A673 (cell line): ENCODE measurements at regions not wholly inside any gene's neighbourhood (a gene's known extent, or its start where the extent isn't known, plus 50 kb on each side); places are given as distances from the start of the nearest gene placed in this dataset.

Experiments
- BruUV-seq: library from RNA; stranded (reverse); fragments of 400-500 nt; replicated peaks from 2 replicates; lab custom pipeline; 2021; lab: Mats Ljungman, UMichigan
- CTCF ChIA-PET: fragments of 300-600 bp; sonication (Branson Sonifier 250); formaldehyde crosslinking; loops from one replicate; lab custom pipeline; 2022; ENCODE audit warnings: antibody characterized with exemption; lab: Charles Lee
- POLR2A ChIA-PET: fragments of 300-600 bp; sonication (Branson Sonifier 250); formaldehyde crosslinking; loops from one replicate; lab custom pipeline; 2022; ENCODE audit warnings: antibody characterized with exemption; ENCODE audit not compliant: low non-redundant PET; lab: Charles Lee
- DNase-seq: peaks from one replicate; pipeline ENCODE4 v3.0.0-alpha.2; 2015; ENCODE audit warnings: low spot score
- H3K27ac ChIP-seq: fragments of 200-600 bp; sonication (generic); 2 replicates; pipeline ENCODE4 v1.5.1; 2016; ENCODE audit warnings: mixed run types, low read depth, mild to moderate bottlenecking, mixed read lengths, antibody characterized with exemption, low read length; ENCODE audit not compliant: poor library complexity, severe bottlenecking
- H3K27me3 ChIP-seq: fragments of 200-600 bp; sonication (generic); replicated peaks from 2 replicates; pipeline ENCODE4 v1.6.1; 2017; ENCODE audit warnings: mixed run types, low read depth, mild to moderate bottlenecking, mixed read lengths, antibody characterized with exemption, low read length; ENCODE audit not compliant: insufficient read depth, poor library complexity
- H3K36me3 ChIP-seq: fragments of 200-600 bp; sonication (generic); 2 replicates; pipeline ENCODE4 v1.6.1; 2016; ENCODE audit warnings: mixed run types, mild to moderate bottlenecking, mixed read lengths, antibody characterized with exemption, low read length; ENCODE audit not compliant: insufficient read depth, poor library complexity, severe bottlenecking
- H3K4me1 ChIP-seq: fragments of 200-600 bp; sonication (generic); 2 replicates; pipeline ENCODE4 v1.6.1; 2017; ENCODE audit warnings: mixed run types, mild to moderate bottlenecking, mixed read lengths, antibody characterized with exemption, low read length; ENCODE audit not compliant: insufficient read depth, poor library complexity, severe bottlenecking
- H3K4me3 ChIP-seq: fragments of 200-600 bp; sonication (generic); 2 replicates; pipeline ENCODE4 v1.5.1; 2016; ENCODE audit warnings: low read depth, mixed run types, mild to moderate bottlenecking, mixed read lengths, low read length; ENCODE audit not compliant: poor library complexity, severe bottlenecking
- H3K9me3 ChIP-seq: fragments of 200-600 bp; sonication (generic); 2 replicates; pipeline ENCODE4 v1.6.1; 2016; ENCODE audit warnings: mixed run types, low read depth, mild to moderate bottlenecking, mixed read lengths, antibody characterized with exemption, low read length; ENCODE audit not compliant: poor library complexity, severe bottlenecking
- CTCF ChIP-seq: fragments of 300-800, 200-600 bp; sonication (generic); conservative IDR thresholded peaks from 2 replicates; pipeline ENCODE4 v1.5.1; 2017; ENCODE audit warnings: low read depth, mild to moderate bottlenecking, antibody characterized with exemption, low read length, moderate library complexity, mixed read lengths
- EZH2 ChIP-seq: fragments of 200-600 bp; sonication (generic); IDR thresholded peaks from 2 replicates; pipeline ENCODE4 v1.6.1; 2017; ENCODE audit warnings: borderline replicate concordance, low read depth, mild to moderate bottlenecking, mixed read lengths, antibody characterized with exemption, low read length; ENCODE audit not compliant: poor library complexity, severe bottlenecking
- intact Hi-C: fragments of 100-400 bp; cut with micrococcal nuclease; formaldehyde crosslinking; loops from one replicate; pipeline ENCODE4 v1.10.0; 2022; ENCODE audit not compliant: unreplicated experiment

GRCh38 chr7:148485618-148486017, 104.9 kb upstream of the C7orf33 start:
- peak; percentile 55 for TF ChIP-seq CTCF
- TF ChIP-seq EZH2 = no peak
- intact Hi-C loops = loop anchor here (1.0 kb wide), 1 partner anchor 220 kb away; no protein-coding TSS in a partner anchor
- BruUV-seq = no TSS peak
- no peak overlapping the region for H3K4me3 ChIP-seq
- H3K36me3 ChIP-seq = no peaks in the 10 kb centered on the region
- no peak overlapping the region for H3K27ac ChIP-seq
- no peaks in the 10 kb centered on the region for H3K27me3 ChIP-seq
- no peaks in the 10 kb centered on the region for H3K9me3 ChIP-seq
- ChIA-PET CTCF (interaction anchor here (1.9 kb wide), 1 partner anchor 221 kb away, joined by 12 read pairs; no protein-coding TSS in a partner anchor), POLR2A (interaction anchor here (0.6 kb wide), 1 partner anchor 623 kb away, joined by 3 read pairs; no protein-coding TSS in a partner anchor)
- peak; percentile 34 for DNase-seq
- H3K4me1 ChIP-seq = no peaks in the 10 kb centered on the region

- H3K4me1 ChIP-seq = no peaks in the 10 kb centered on the region
- intact Hi-C loops = no loop called here
- TF ChIP-seq EZH2 = no peak
- no peak for TF ChIP-seq CTCF
- CTCF ChIA-PET = no interaction called here
- H3K27me3 ChIP-seq = no peaks in the 10 kb centered on the region
- no peaks in the 10 kb centered on the region for H3K36me3 ChIP-seq
- no peak overlapping the region for H3K27ac ChIP-seq
- no peaks in the 10 kb centered on the region for H3K9me3 ChIP-seq
- no peak overlapping the region for H3K4me3 ChIP-seq
- BruUV-seq = no TSS peak
- no peak for DNase-seq
- POLR2A ChIA-PET = no interaction called here
Observed at GRCh38 chr7:148486937-148487336, 103.6 kb upstream of the C7orf33 start.

GRCh38 chr7:148487912-148488311, 102.7 kb upstream of the C7orf33 start:
- intact Hi-C loops = no loop called here
- Histone ChIP-seq H3K27ac (no peak overlapping the region), H3K4me1 (no peaks in the 10 kb centered on the region), H3K4me3 (no peak overlapping the region), H3K27me3 (no peaks in the 10 kb centered on the region), H3K36me3 (no peaks in the 10 kb centered on the region), H3K9me3 (peaks cover 5% of the 10 kb centered on the region)
- POLR2A ChIA-PET = no interaction called here
- CTCF ChIA-PET = no interaction called here
- DNase-seq = no peak
- TF ChIP-seq EZH2 = no peak
- no peak for TF ChIP-seq CTCF
- BruUV-seq = no TSS peak
